Left lung (tissue), 4 donors: ENCODE measurements at regions not wholly inside any gene's neighbourhood (a gene's known extent, or its start where the extent isn't known, plus 50 kb on each side); places are given as distances from the start of the nearest gene placed in this dataset.

Experiments used
- ATAC-seq: fragments of 200-7000 bp; cut with Tn5 transposase; one replicate; pipeline ENCODE4 v1.9.1; 2020; ENCODE audit warnings: moderate library complexity
- DNase-seq, 4 donors: peaks; one replicate each; pipeline ENCODE4 v3.0.0-alpha.2; 2013 to 2020
- H3K27ac ChIP-seq, 2 donors: fragments of 200-600 bp; sonication (generic) in 1 of 2; one replicate each; pipeline versions ENCODE4 v1.5.0 to v1.8.0; 2020 to 2021
- H3K27me3 ChIP-seq, 2 donors: fragments of 200-600 bp; sonication (generic) in 1 of 2; one replicate each; pipeline versions ENCODE4 v1.5.0 to v1.8.0; 2020 to 2021
- H3K36me3 ChIP-seq, 2 donors: fragments of 200-600 bp; sonication (generic) in 1 of 2; one replicate each; pipeline versions ENCODE4 v1.5.0 to v1.8.0; 2020 to 2021
- H3K4me1 ChIP-seq, 2 donors: fragments of 200-600 bp; one replicate each; pipeline ENCODE4 v1.8.0; 2021
- H3K4me3 ChIP-seq, 2 donors: fragments of 200-600 bp; sonication (generic) in 1 of 2; one replicate each; pipeline versions ENCODE4 v1.5.0 to v1.8.0; 2020 to 2021; ENCODE audit warnings: mild to moderate bottlenecking in 1 of 2
- H3K9me3 ChIP-seq, 2 donors: fragments of 200-600 bp; sonication (generic) in 1 of 2; one replicate each; pipeline versions ENCODE4 v1.5.0 to v1.8.0; 2020 to 2021
- CTCF ChIP-seq, 2 donors: fragments of 200-600 bp; sonication (generic) in 1 of 2; IDR thresholded peaks; one replicate each; pipeline versions ENCODE4 v1.5.0 to v1.8.0; 2021; ENCODE audit warnings: antibody characterized with exemption in 2 of 2
- intact Hi-C, 2 donors: fragments of 100-400 bp; cut with DNase I; formaldehyde crosslinking; loops; one replicate each; pipeline versions ENCODE4 v1.11.2 to v1.14.2; 2022
- donor health status: DM: no; HTN: yes; CAD: no.
- donor health status: DM: no; HTN: no; CAD: no.

GRCh38 chr2:66890166-66890742 lies 455.3 kb downstream of the MEIS1 start:
- H3K4me3 ChIP-seq, result no peak overlapping the region
- no peaks in the 10 kb centered on the region for H3K36me3 ChIP-seq
- TF ChIP-seq CTCF (IDR thresholded peaks at IDR 0.05), result no peak
- no peak for ATAC-seq
- no peaks in the 10 kb centered on the region for H3K27me3 ChIP-seq
- peaks cover 0 to 3% of the 10 kb centered on the region in 2 donors for H3K9me3 ChIP-seq
- DNase-seq, result no peak
- H3K4me1 ChIP-seq, result no peaks in the 10 kb centered on the region
- intact Hi-C loops, result no loop called here
- H3K27ac ChIP-seq, result peak overlapping the region in 1 of 2 donors; percentile 57

GRCh38 chr2:66895206-66895605 lies 460.3 kb downstream of the MEIS1 start:
- Histone ChIP-seq H3K36me3 (no peaks in the 10 kb centered on the region), H3K9me3 (no peaks in the 10 kb centered on the region), H3K27me3 (no peaks in the 10 kb centered on the region), H3K27ac (no peak overlapping the region), H3K4me3 (no peak overlapping the region), H3K4me1 (no peaks in the 10 kb centered on the region)
- ATAC-seq (no peak), DNase-seq (no peak)
- intact Hi-C loops, result no loop called here
- no peak for TF ChIP-seq CTCF (IDR thresholded peaks at IDR 0.05)

GRCh38 chr2:66896131-66896530 lies 461.2 kb downstream of the MEIS1 start:
- DNase-seq, result no peak
- H3K9me3 ChIP-seq, result no peaks in the 10 kb centered on the region
- H3K27me3 ChIP-seq, result no peaks in the 10 kb centered on the region
- no peak overlapping the region for H3K27ac ChIP-seq
- ATAC-seq, result no peak
- H3K36me3 ChIP-seq, result no peaks in the 10 kb centered on the region
- H3K4me3 ChIP-seq, result no peak overlapping the region
- no peaks in the 10 kb centered on the region for H3K4me1 ChIP-seq
- no peak for TF ChIP-seq CTCF (IDR thresholded peaks at IDR 0.05)
- intact Hi-C loops, result no loop called here

GRCh38 chr2:66897181-66897580 lies 462.3 kb downstream of the MEIS1 start:
- ATAC-seq (peak; percentile 46), DNase-seq (peak in 1 of 4 donors; percentile 20)
- Histone ChIP-seq H3K36me3 (no peaks in the 10 kb centered on the region), H3K27ac (no peak overlapping the region), H3K4me3 (no peak overlapping the region), H3K4me1 (no peaks in the 10 kb centered on the region), H3K27me3 (no peaks in the 10 kb centered on the region), H3K9me3 (no peaks in the 10 kb centered on the region)
- no peak for TF ChIP-seq CTCF (IDR thresholded peaks at IDR 0.05)
- intact Hi-C loops, result no loop called here

GRCh38 chr2:66897691-66898150 lies 462.8 kb downstream of the MEIS1 start:
- H3K36me3 ChIP-seq, result no peaks in the 10 kb centered on the region
- no peaks in the 10 kb centered on the region for H3K9me3 ChIP-seq
- H3K27me3 ChIP-seq, result no peaks in the 10 kb centered on the region
- DNase-seq, result peak in 2 of 4 donors; percentile 59 to 62
- H3K4me3 ChIP-seq, result no peak overlapping the region
- TF ChIP-seq CTCF (IDR thresholded peaks at IDR 0.05), result no peak
- intact Hi-C loops, result no loop called here
- H3K4me1 ChIP-seq, result no peaks in the 10 kb centered on the region
- H3K27ac ChIP-seq, result peak overlapping the region in 1 of 2 donors; percentile 13
- peak; percentile 64 for ATAC-seq
